RKO (cell line): ENCODE measurements at regions not wholly inside any gene's neighbourhood (a gene's known extent, or its start where the extent isn't known, plus 50 kb on each side); places are given as distances from the start of the nearest gene placed in this dataset.
"Not testable (repeated sequence)": the region's sequence is repeated elsewhere in the genome, so short reads cannot be mapped to it uniquely, and the experiment has no call there.

Source experiments
- DNase-seq: peaks from one replicate; pipeline ENCODE4 v3.0.0-alpha.2; 2016; ENCODE audit warnings: low spot score

GRCh38 chr2:236632295-236633218 lies 62.9 kb downstream of the ACKR3 start:
- no peak for DNase-seq

- no peak for DNase-seq
Observed at GRCh38 chr2:236633219-236633570, 63.6 kb downstream of the ACKR3 start.

GRCh38 chr2:236633775-236634560 lies 64.3 kb downstream of the ACKR3 start:
- DNase-seq, result no peak

GRCh38 chr2:236636261-236636660 lies 66.6 kb downstream of the ACKR3 start:
- DNase-seq, result no peak

- no peak for DNase-seq
Observed at GRCh38 chr2:236636714-236637470, 67.3 kb downstream of the ACKR3 start.

GRCh38 chr2:236637686-236638569 lies 68.3 kb downstream of the ACKR3 start:
- no peak for DNase-seq

GRCh38 chr2:236638707-236639106 lies 69.1 kb downstream of the ACKR3 start:
- DNase-seq, result no peak

- DNase-seq, result no peak
Observed at GRCh38 chr2:236639461-236640235, 70.0 kb downstream of the ACKR3 start.

GRCh38 chr2:236641051-236641726 lies 71.6 kb downstream of the ACKR3 start:
- no peak for DNase-seq

- DNase-seq, result no peak
Observed at GRCh38 chr2:236642125-236642524, 72.5 kb downstream of the ACKR3 start.

GRCh38 chr2:236642584-236643291 lies 73.1 kb downstream of the ACKR3 start:
- peak; percentile 83 for DNase-seq

- no peak for DNase-seq
Observed at GRCh38 chr2:236643480-236643879, 73.9 kb downstream of the ACKR3 start.

- DNase-seq, result no peak
Observed at GRCh38 chr2:236644067-236644466, 74.4 kb downstream of the ACKR3 start.

- no peak for DNase-seq
Observed at GRCh38 chr2:236644502-236644911, 74.9 kb downstream of the ACKR3 start.

GRCh38 chr2:236645141-236645540 lies 75.5 kb downstream of the ACKR3 start:
- DNase-seq, result not testable (repeated sequence)

GRCh38 chr2:236646441-236646840 lies 76.8 kb downstream of the ACKR3 start:
- no peak for DNase-seq

- DNase-seq, result no peak
Observed at GRCh38 chr2:236646871-236647270, 77.2 kb downstream of the ACKR3 start.

- DNase-seq, result no peak
Observed at GRCh38 chr2:236647621-236648020, 78.0 kb downstream of the ACKR3 start.

GRCh38 chr2:236653863-236654262 lies 84.2 kb downstream of the ACKR3 start:
- no peak for DNase-seq
